GM12878 (cell line): ENCODE measurements at regions not wholly inside any gene's neighbourhood (a gene's known extent, or its start where the extent isn't known, plus 50 kb on each side); places are given as distances from the start of the nearest gene placed in this dataset.

Source experiments
- ATAC-seq: fragments of 200-7000 bp; cut with Tn5 transposase; 3 replicates; pipeline ENCODE4 v1.9.1; 2020; ENCODE audit warnings: mild to moderate bottlenecking, moderate library complexity
- BruUV-seq: library from RNA; stranded (reverse); fragments of 400-500 nt; replicated peaks from 2 replicates; lab custom pipeline; 2021; lab: Mats Ljungman, UMichigan
- CTCF ChIA-PET: fragments of 300-600 bp; sonication (Branson Sonifier 250); formaldehyde crosslinking; extraction: SDS; loops from one replicate; lab custom pipeline; 2021; ENCODE audit warnings: inconsistent platforms; lab: Yijun Ruan, JAX
- POLR2A ChIA-PET: fragments of 350-600 bp; formaldehyde crosslinking; extraction: SDS; loops from one replicate; lab custom pipeline; 2021; ENCODE audit warnings: inconsistent platforms; lab: Charles Lee
- RAD21 ChIA-PET: fragments of 300-600 bp; sonication (Branson Sonifier 250); formaldehyde crosslinking; loops from one replicate; lab custom pipeline; 2023; ENCODE audit warnings: antibody characterized with exemption; ENCODE audit not compliant: unreplicated experiment; lab: Charles Lee
- SMC1A ChIA-PET: fragments of 300-600 bp; sonication (Branson Sonifier 250); formaldehyde crosslinking; loops from one replicate; lab custom pipeline; 2023; ENCODE audit not compliant: unreplicated experiment, uncharacterized antibody; lab: Charles Lee
- DNase-seq: peaks from one replicate; pipeline ENCODE4 v3.0.0-alpha.2; 2011; ENCODE audit warnings: low read depth, low spot score
- FAIRE-seq: peaks from 3 replicates; lab custom pipeline; 2011; peaks lifted over from hg19 to GRCh38; lab: Jason Lieb, UNC
- H2AFZ ChIP-seq: 2 replicates; pipeline ENCODE4 v1.6.0; 2011; ENCODE audit warnings: low read depth, low read length, control low read depth; ENCODE audit not compliant: control insufficient read depth
- H3K27ac ChIP-seq: 2 replicates; pipeline ENCODE4 v1.5.1; 2011; ENCODE audit warnings: control low read depth; ENCODE audit not compliant: control insufficient read depth, insufficient read depth
- H3K27me3 ChIP-seq, 2 experiments: replicated peaks in 1 of 2; 2 replicates each; pipeline versions ENCODE4 v1.6.0 to v1.6.1; 2011; ENCODE audit warnings: low read length in 1 of 2; ENCODE audit not compliant: control insufficient read depth in 2 of 2, insufficient read depth in 2 of 2
- H3K36me3 ChIP-seq, 2 experiments: 2 replicates each; pipeline ENCODE4 v1.5.1; 2011; ENCODE audit warnings: low read length in 1 of 2; ENCODE audit not compliant: control insufficient read depth in 2 of 2, insufficient read depth in 2 of 2
- H3K4me1 ChIP-seq: 2 replicates; pipeline ENCODE4 v1.6.1; 2011; ENCODE audit warnings: mild to moderate bottlenecking, low read length, moderate library complexity, mixed read lengths; ENCODE audit not compliant: control insufficient read depth, insufficient read depth
- H3K4me2 ChIP-seq: 2 replicates; pipeline ENCODE4 v1.6.0; 2011; ENCODE audit warnings: control low read depth; ENCODE audit not compliant: control insufficient read depth, insufficient read depth
- H3K4me3 ChIP-seq: fragments of 200-600 bp; sonication (generic); 2 replicates; pipeline ENCODE4 v1.5.1; 2016
- H3K79me2 ChIP-seq: 2 replicates; pipeline ENCODE4 v1.6.0; 2011; ENCODE audit warnings: low read length; ENCODE audit not compliant: control insufficient read depth, insufficient read depth
- H3K9ac ChIP-seq: 2 replicates; pipeline ENCODE4 v1.8.0; 2011; ENCODE audit warnings: low read length, control low read depth, mixed read lengths; ENCODE audit not compliant: control insufficient read depth, insufficient read depth
- H3K9me3 ChIP-seq: replicated peaks from 3 replicates; pipeline ENCODE4 v1.5.1; 2011; ENCODE audit warnings: mild to moderate bottlenecking, low read length; ENCODE audit not compliant: control insufficient read depth, insufficient read depth
- H4K20me1 ChIP-seq: 2 replicates; pipeline ENCODE4 v1.6.0; 2011; ENCODE audit not compliant: control insufficient read depth, insufficient read depth
- CEBPZ ChIP-seq: fragments of 150-350 bp; IDR thresholded peaks from 2 replicates; pipeline ENCODE4 v1.6.1; 2016; ENCODE audit warnings: low read depth, low read length
- CREM ChIP-seq: IDR thresholded peaks from 2 replicates; pipeline ENCODE4 v1.6.1; 2014; ENCODE audit warnings: antibody characterized with exemption, low read depth
- ETV6 ChIP-seq, 2 experiments: fragments of 450-650 bp in 1 of 2; IDR thresholded peaks in 1 of 2; conservative IDR thresholded peaks in 1 of 2; 2 replicates each; pipeline ENCODE4 v1.6.1; 2014; ENCODE audit warnings: antibody characterized with exemption in 1 of 2, borderline replicate concordance in 1 of 2, low read depth in 1 of 2, mild to moderate bottlenecking in 1 of 2, moderate library complexity in 1 of 2
- FOXK2 ChIP-seq: fragments of 450-650 bp; IDR thresholded peaks from 2 replicates; pipeline ENCODE4 v1.6.1; 2017; ENCODE audit warnings: mild to moderate bottlenecking, moderate library complexity
- HDAC2 ChIP-seq: fragments of 200-600 bp; sonication (generic); IDR thresholded peaks from 2 replicates; pipeline ENCODE4 v1.6.1; 2017
- IRF4 ChIP-seq: IDR thresholded peaks from 2 replicates; pipeline ENCODE4 v1.6.1; 2011; ENCODE audit warnings: low read depth, low read length
- MYC ChIP-seq: IDR thresholded peaks from 2 replicates; pipeline ENCODE4 v1.6.1; 2011; ENCODE audit warnings: mild to moderate bottlenecking, low read length, moderate library complexity, inconsistent platforms; ENCODE audit not compliant: insufficient read depth, insufficient replicate concordance, insufficient read length, severe bottlenecking
- NR2C1 ChIP-seq: fragments of 450-650 bp; IDR thresholded peaks from 2 replicates; pipeline ENCODE4 v1.6.1; 2017; ENCODE audit warnings: antibody characterized with exemption, mild to moderate bottlenecking, moderate library complexity
- NR2C2 ChIP-seq: IDR thresholded peaks from 2 replicates; pipeline ENCODE4 v1.6.1; 2011; ENCODE audit warnings: borderline replicate concordance, low read depth; ENCODE audit not compliant: control insufficient read depth, insufficient read length
- PBX3 ChIP-seq: IDR thresholded peaks from 2 replicates; pipeline ENCODE4 v1.6.1; 2011; ENCODE audit warnings: mild to moderate bottlenecking, low read depth, low read length, moderate library complexity; ENCODE audit not compliant: insufficient replicate concordance
- RBBP5 ChIP-seq: fragments of 200-600 bp; sonication (generic); conservative IDR thresholded peaks from 2 replicates; pipeline ENCODE4 v1.6.1; 2016
- RELA ChIP-seq: fragments of 450-650 bp; IDR thresholded peaks from 2 replicates; pipeline ENCODE4 v1.8.0; 2014; ENCODE audit warnings: borderline replicate concordance; ENCODE audit not compliant: partially characterized antibody
- SPI1 ChIP-seq: IDR thresholded peaks from 2 replicates; pipeline ENCODE4 v1.6.1; 2011; ENCODE audit warnings: low read depth, mild to moderate bottlenecking, low read length, moderate library complexity, borderline replicate concordance; ENCODE audit not compliant: insufficient read depth
- SUZ12 ChIP-seq: fragments of 200-600 bp; sonication (generic); IDR thresholded peaks from one replicate; pipeline ENCODE4 v1.6.1; 2018; ENCODE audit warnings: antibody characterized with exemption, mild to moderate bottlenecking; ENCODE audit not compliant: unreplicated experiment
- TAF1 ChIP-seq: IDR thresholded peaks from 2 replicates; pipeline ENCODE4 v1.6.1; 2011; ENCODE audit warnings: mild to moderate bottlenecking, low read depth, low read length, borderline replicate concordance
- ZBTB33 ChIP-seq: fragments of 450-650 bp; IDR thresholded peaks from 2 replicates; pipeline ENCODE4 v1.6.1; 2017; ENCODE audit warnings: mild to moderate bottlenecking
- ZNF217 ChIP-seq: fragments of 450-650 bp; IDR thresholded peaks from 2 replicates; pipeline ENCODE4 v1.6.1; 2017; ENCODE audit warnings: antibody characterized with exemption, mild to moderate bottlenecking
- ZNF24 ChIP-seq: fragments of 450-650 bp; IDR thresholded peaks from 2 replicates; pipeline ENCODE4 v1.6.1; 2017; ENCODE audit warnings: antibody characterized with exemption, mild to moderate bottlenecking
- ZNF384 ChIP-seq: IDR thresholded peaks from 2 replicates; pipeline ENCODE4 v1.6.1; 2012; ENCODE audit warnings: low read depth, mild to moderate bottlenecking, low read length, improper control_type of control experiment, borderline replicate concordance
- WGBS: methylation state at CpG from one replicate; pipeline ENCODE4 v1.1.6; 2016; ENCODE audit warnings: low lambda C conversion rate; ENCODE audit not compliant: insufficient replicate concordance, insufficient coverage; ENCODE audit errors: missing lambda C conversion rate; 5-methylcytosine and 5-hydroxymethylcytosine counted together
- in situ Hi-C: fragments of 300-500 bp; cut with MboI; formaldehyde crosslinking; loops from 9 replicates; pipeline ENCODE4 v1.14.3; 2018; ENCODE audit warnings: mixed read lengths
- intact Hi-C: fragments of 100-400 bp; cut with micrococcal nuclease; formaldehyde crosslinking; loops from one replicate; pipeline ENCODE4 v1.14.2; 2022; ENCODE audit not compliant: unreplicated experiment

GRCh38 chr6:47169785-47170616, 127.9 kb upstream of the ADGRF1 start:
- SMC1A ChIA-PET: no interaction called here
- in situ Hi-C loops (no loop called here), intact Hi-C loops (no loop called here)
- no peak overlapping the region for H3K4me2 ChIP-seq
- FAIRE-seq: no peak
- H3K9ac ChIP-seq: no peak overlapping the region
- CTCF ChIA-PET: no interaction called here
- POLR2A ChIA-PET: no interaction called here
- H3K27ac ChIP-seq: no peak overlapping the region
- BruUV-seq: no TSS peak
- H3K27me3 ChIP-seq: no peaks in the 10 kb centered on the region
- H4K20me1 ChIP-seq: no peaks in the 10 kb centered on the region
- ATAC-seq: no peak
- H3K4me3 ChIP-seq: no peak overlapping the region
- no peak for DNase-seq
- H2AFZ ChIP-seq: no peak overlapping the region
- RAD21 ChIA-PET: no interaction called here
- WGBS: 94% methylated on average over 1 of the region's 1 CpG
- H3K79me2 ChIP-seq: no peaks in the 10 kb centered on the region
- no peaks in the 10 kb centered on the region for H3K9me3 ChIP-seq
- no peaks in the 10 kb centered on the region for H3K4me1 ChIP-seq
- no peaks in the 10 kb centered on the region for H3K36me3 ChIP-seq
- no peak for TF ChIP-seq NR2C2
- TF ChIP-seq ZNF384: no peak
- TF ChIP-seq HDAC2: no peak
- TF ChIP-seq RBBP5: no peak
- no peak for TF ChIP-seq SPI1
- TF ChIP-seq SUZ12: no peak
- no peak for TF ChIP-seq IRF4
- TF ChIP-seq TAF1: no peak
- no peak for TF ChIP-seq CREM
- no peak for TF ChIP-seq ZBTB33
- TF ChIP-seq RELA: no peak
- no peak for TF ChIP-seq FOXK2
- no peak for TF ChIP-seq ZNF24
- no peak for TF ChIP-seq MYC
- no peak for TF ChIP-seq ETV6 (conservative IDR thresholded peaks at IDR 0.05 in 1 of 2, IDR thresholded peaks at IDR 0.05 in 1 of 2; ENCODE audit: borderline replicate concordance in 1 of 2, low read depth in 1 of 2)
- no peak for TF ChIP-seq ZNF217
- no peak for TF ChIP-seq PBX3
- TF ChIP-seq CEBPZ: no peak
- no peak for TF ChIP-seq NR2C1
